OCI-M1 (cell line): ENCODE measurements at regions not wholly inside any gene's neighbourhood (a gene's known extent, or its start where the extent isn't known, plus 50 kb on each side); places are given as distances from the start of the nearest gene placed in this dataset.

Source experiments
- DNase-seq: peaks from one replicate; lab custom pipeline; 2025; lab: John Stamatoyannopoulos, UW

DNA sequence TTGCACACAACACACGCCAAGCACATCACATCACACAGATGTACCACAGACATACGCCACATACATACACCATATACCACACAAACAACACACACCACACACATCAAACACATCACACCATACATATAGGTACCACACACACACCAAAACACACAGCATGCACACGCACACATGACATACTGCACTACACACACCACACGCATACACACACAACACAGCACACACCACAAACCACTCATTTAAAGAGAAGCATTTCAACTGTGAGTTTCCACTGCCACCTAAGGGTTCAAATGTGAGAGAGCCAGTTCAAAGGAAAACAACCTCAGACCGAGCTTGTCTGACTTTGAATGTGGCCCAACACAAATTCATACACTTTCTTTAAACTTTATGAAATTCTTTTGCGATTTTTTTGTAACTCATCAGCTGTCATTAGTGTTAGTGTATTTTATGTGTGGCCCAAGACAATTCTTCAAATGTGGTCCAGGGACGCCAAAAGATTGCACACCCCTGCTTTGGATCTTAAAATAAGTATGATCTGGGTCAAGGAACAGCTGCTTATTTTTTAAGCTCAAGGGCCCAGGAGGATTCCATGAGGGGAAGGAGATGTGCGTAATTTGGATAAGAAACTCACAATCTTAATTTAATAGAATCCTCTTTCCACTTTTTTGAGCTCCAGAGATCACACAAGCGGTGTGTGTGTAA lies 494.6 kb downstream of the GADD45G start:
- DNase-seq = peak; percentile 22

DNA sequence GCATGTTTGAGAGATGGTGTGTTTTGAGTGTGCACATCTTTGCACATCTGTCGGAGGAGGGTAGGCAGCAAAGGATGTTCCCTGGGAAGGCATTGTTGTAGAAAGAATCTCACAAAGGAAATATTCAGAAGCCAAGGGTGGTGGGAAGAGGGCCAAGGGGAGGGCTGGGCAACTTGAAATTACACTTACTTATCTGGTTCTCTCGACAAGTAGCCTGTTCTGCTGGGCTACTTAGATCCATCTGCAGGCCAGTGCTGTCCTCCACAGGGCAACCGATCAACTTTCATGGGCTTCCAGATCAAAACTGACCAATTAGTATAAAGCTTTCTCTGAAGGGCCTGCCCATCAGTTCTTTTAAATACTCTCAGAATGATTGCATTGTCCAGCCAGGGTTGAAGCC lies 495.2 kb downstream of the GADD45G start:
- no peak for DNase-seq

DNA sequence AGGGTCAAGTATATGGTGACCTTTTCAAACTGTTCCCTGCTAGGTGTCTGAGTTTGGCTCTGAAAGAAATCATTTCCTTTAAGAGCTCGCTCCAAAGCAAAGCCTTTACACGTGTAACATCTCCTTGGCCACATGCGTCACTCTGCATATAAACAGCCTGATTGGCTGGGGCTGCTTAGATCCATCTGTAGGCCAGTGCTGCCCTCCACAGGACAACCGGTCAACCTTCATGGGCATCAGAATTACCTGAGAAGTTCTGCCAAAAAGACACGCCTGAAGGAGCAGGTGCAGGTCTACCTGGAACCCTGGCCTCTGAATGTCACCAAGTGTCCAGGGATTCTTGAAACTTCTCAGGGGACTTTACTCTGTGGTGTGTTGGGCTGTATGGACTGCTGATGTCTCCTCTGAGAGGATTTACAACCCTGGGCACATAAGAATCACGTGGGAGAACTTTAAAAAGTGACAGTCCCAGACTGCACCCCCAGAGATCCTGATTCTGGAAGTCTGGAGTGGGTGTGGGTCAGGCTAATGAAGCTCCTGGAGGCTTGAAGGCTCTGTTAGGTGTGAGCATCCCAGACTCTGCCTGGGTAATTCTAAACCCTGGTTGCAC lies 497.6 kb downstream of the GADD45G start:
- DNase-seq = peak; percentile 79

DNA sequence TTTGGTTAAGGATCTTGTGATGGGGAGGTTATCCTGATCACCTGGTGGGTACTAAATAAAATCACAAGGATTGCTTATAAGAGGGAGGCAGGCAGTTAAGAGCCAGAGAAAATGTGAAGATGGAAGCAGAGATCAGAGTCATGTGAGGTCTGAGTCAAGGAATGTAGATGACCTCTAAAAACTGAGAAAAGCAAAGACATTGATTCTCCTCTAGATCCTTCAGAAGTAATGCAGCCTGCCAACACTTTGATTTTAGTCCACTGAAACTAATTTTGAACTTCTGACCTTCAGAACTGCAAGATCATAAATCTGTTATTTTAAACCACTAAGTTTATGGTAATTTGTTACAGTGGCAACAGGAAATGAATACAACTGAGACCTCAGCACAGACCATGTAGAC lies 499.0 kb downstream of the GADD45G start:
- no peak for DNase-seq

DNA sequence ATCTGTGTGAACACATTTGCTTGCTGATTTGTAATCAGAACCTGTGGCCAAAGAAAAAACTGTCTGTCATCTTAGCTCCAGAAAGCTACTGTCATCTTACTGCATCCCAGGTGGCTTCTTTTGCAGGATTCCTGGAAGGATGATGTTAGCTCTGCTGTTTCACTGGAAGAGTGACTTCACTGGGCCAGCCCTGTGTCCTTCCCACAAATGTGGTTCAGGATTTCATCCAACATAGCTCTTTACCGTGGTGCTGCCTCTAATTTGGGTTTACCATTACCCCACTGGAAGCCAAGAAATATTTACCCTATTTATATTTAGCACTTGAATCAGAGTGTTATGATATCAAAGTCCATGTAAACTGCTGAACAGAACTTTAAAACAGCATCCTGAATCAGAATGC lies 501.0 kb downstream of the GADD45G start:
- DNase-seq = no peak

DNA sequence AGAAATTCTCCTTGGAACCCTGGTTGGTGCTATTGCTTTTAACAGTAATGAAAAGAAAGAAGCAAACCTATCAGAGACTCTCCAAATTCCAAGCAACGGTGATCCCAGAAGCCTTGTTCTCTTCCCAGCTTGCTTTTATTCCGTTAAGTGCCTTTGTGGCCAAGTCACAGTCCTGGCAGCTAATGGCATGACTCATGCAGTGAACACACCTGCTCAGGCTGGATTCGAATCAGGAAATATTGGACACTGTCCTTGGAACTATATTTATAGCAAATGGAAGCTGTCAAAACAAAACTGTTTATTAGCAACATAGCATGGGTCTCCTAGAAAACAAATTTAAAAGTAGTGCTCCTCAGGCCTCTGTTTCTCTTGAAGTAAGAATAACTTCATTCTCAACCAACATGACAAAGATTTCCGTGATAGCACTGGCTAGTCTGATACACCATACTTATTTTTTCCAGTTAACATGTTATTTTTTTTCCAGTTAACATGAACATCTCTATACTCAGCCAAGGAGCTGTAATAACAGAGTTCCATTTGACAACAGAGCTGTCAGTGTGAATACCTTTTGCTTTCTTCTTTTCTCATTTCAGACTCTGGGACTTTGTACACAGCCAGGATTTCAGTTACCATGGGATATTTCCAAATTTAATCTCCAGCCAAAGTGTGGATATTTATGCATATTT lies 502.4 kb downstream of the GADD45G start:
- DNase-seq = no peak

DNA sequence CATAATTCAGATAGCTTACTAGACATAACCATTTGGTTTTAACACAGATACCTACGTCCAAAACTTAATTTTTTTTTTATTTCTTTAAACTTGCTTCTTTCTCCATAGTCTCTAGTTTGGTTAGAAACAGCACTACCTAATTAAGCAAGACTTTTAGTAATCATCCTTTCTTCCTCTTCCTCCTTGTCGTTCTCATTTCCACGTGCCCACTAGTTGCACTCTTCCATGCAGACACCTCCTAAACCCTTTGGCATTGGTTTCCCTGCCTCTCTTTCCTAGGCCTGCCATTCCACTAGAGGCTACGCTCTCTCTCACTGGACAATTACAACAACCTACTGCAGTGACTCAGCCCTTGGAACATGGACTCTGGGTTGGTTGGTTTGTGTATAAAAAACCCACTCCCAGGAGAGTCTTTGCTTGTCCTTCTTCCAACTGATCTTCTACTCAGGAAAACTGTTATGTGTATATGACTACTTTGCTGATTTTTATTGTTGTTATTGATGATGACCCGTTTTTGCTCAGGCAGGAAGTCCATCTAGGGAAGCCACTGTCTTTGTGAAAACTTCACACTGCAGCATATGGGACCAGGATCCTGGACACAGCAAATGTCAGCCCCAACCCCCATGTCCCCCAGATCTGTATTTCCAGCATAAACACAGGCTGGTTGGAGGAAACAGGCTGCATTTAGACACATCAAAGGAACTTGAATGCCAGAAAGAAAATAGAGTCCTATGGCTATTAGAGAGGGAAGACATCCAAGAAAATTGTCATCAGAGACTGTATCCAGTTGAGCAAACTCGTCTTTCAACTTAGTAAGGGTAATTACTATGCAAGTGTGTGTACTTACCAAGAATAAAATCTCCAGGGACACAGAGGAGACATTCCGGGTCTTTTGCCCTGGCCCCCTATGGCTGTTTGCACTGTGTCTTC lies 503.2 kb downstream of the GADD45G start:
- no peak for DNase-seq

DNA sequence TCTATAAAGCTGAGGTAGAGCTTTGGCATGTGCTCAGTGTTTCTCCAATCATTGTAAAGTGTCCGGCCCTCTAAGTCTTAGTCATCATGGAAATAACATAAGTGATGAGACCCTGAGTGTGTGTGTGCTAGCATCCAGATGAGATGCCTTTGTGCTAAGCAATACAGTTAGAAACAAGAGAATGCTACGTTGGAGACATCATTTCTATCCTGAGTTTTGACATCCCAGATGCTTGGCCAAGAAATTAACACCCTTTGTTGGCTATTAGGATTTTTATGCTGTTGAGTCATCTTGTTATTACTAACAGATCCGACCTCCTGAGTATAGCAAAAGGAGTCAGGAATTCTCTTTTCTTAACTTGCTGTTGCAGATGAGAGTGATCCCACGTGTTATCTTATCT lies 508.0 kb downstream of the GADD45G start:
- no peak for DNase-seq

DNA sequence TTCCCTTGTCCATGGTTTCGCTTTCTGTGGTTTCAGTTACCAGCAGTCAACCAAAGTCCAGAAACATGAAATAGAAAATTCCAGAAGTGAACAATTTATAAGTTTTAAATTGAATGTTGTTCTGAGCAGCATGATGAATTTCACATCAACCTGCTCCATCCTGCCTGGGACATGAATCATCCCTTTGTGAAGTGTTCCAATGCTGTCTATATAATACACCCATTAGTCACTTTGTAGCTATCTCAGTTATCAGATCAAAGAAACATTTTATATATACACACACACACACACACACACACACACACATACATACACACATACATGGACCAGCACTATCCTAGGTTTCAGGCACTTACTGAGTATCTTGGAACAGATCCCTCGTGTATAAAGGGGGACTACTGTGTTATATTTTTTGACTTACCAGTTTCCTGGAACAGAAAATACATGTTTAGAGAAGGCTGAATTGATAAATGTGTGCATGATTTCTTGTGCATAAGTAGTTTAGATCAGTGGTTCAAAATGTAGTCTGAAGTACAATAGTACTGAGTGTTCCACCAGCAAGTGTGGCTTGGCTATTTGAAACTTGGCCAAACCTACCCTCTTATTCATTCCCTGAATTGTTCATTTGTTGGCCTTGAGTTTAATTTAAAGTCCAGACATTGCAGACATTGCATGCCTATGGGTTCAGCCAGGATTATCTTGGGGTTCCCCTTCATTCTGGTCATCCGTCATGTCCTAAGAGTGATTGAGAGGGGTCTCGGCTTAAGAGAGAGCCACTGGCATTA lies 510.0 kb downstream of the GADD45G start:
- DNase-seq = no peak

DNA sequence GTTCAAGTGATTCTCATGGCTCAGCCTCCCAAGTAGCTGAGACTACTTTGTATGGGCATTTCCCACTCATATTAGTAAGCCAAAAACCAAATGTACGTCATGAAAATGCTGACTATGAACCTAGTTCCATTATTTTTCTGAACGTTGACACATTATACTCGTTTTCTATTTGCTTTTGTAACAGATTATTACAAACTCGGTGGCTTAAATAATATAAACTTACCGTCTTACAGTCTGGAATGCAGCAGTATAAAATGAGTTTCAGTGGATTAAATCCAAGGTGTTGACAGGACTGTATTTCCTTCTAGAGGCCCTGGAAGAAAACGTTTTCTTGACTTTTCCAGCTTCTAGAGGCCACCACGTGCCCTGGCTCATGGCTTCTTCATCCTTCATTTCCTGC lies 517.0 kb downstream of the GADD45G start:
- no peak for DNase-seq

DNA sequence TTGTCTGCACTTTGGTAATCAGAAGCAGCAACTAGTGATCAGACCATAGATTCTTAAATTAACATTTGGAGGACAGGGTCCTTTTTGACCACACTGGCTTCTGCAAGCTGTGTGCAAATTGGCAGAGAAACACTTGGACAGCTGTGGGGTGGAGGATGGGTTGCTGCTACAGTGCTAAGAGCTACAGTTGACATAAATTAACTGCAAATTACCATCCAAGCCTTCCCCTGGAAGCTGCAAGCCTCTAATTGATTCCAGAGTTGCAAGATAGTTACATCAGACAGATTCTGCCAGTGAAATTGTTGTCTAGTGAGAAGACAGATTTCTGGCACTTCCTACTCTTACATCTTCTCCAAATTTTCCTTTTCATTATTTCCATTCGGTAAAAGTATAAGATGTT lies 517.7 kb downstream of the DIRAS2 start:
- peak; percentile 60 for DNase-seq

DNA sequence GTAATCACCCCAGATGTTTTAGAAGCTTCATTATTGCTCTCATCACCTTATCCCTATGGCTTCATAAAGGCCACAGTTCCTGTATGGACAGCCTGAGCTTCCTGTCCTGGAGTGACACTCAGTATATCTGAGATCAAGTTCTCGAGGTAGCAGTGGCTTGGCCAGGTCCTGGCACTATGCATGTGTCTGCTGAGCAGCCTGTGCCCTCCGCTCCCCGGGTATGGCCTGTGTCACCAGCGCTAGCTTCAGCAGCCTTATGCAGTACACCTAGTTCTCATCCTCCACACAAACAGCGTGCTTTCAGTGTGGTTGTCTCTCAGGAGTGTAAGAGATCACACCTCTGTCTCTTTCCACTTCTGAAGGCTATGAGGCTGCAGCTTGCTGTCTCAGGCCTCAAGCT lies 514.7 kb downstream of the DIRAS2 start:
- DNase-seq = no peak

DNA sequence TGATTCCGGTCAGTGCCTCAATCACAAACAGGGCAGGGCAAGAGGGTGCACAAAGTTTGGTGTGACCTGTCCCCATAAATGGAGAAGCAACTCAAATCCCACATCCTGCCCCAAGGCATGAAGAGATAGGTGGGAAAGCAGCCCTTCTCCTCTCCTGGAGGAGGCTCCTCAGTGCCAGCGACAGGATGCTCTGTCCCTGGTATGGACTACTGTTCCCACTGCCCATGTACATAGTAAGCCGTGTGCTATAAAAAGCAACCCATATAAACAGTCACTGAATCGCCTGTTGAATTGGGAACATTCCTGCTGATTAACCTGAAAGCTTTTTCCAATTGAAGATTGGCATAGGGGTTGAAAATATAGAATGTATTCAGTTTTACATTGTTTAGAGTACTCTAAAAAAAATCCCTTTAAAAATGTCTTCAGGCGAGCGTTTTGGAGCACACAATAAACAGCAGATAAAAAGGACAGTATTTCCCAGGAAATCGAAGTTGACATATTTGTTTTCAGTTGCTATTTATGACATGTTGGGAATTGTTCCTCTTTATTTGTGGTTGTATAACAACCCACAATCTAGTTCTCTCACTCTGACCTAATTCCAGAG lies 513.9 kb downstream of the DIRAS2 start:
- no peak for DNase-seq

DNA sequence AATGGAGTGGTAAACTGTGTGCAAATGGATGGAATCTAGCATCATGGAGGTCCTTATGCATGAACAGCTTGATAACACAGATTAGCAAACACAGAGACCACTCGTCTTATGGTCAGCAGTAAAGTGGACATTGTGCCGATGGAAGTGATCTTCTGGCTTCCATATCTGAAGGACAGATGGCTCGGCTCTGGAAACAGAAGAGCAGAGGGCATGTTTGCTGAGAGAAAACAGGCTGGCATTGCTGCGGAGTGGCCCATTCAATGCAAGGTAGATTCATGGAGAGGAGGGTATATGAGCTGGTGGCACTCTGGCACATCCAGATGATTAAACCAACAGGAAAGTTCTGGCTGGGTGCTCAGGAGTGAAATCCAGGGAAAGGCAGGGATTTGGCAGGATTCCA lies 513.2 kb downstream of the DIRAS2 start:
- no peak for DNase-seq

DNA sequence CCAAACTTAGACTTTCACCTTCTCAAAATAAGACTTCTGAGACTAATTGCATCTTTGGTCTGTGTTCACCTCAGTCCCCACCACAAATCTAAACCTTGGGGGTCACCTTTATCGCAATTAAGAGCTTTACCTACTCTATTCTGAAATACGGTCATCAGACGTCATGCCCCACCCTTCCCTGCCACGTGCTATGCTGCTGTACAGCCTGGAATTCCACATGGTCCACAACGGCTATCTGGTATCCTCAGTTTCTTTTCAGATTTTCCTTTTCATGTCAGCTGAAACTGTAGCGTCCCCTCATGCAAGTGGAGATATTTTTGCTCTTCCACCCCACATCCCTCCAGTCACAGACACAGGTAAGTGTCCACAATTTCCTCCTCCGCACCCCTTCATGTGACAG lies 511.1 kb downstream of the DIRAS2 start:
- DNase-seq = no peak

DNA sequence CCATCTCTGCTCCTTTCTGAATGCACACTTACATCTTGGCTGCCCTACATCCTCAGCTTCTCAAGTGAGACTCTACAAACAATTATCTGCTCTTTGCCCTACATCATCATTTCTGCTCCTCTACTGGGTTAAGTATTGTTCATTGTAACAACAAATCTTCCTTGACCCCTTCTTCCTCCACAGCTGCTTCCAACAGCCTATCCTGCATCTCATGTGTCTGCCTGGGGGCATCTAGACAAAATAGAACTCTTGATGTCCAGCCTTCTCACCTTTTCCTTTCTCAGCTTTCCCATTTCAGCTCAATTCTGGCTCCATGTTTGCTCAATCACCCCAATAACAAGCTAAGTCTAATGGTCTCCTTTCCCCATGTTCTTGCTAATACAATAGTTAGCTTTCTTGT lies 509.8 kb downstream of the DIRAS2 start:
- DNase-seq = no peak

DNA sequence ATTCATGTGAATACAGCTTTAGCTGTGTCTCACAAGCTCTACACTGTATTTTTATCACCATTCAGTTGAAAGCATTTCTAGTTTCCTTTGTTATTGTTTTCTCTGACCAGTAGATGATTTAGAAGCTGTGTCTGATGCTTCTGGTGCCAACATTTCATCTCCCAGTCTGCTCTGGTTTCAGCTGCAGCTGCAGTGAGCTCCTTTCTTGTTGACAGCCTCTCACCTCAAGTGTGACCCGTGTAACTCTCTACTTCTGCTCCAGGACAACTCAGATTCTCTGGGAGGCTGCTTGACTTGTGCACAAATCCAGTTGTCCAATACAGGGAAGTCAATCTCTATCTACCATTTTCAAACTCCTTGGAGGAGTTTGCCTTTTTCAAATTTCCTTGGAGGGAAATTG lies 504.8 kb downstream of the DIRAS2 start:
- no peak for DNase-seq

DNA sequence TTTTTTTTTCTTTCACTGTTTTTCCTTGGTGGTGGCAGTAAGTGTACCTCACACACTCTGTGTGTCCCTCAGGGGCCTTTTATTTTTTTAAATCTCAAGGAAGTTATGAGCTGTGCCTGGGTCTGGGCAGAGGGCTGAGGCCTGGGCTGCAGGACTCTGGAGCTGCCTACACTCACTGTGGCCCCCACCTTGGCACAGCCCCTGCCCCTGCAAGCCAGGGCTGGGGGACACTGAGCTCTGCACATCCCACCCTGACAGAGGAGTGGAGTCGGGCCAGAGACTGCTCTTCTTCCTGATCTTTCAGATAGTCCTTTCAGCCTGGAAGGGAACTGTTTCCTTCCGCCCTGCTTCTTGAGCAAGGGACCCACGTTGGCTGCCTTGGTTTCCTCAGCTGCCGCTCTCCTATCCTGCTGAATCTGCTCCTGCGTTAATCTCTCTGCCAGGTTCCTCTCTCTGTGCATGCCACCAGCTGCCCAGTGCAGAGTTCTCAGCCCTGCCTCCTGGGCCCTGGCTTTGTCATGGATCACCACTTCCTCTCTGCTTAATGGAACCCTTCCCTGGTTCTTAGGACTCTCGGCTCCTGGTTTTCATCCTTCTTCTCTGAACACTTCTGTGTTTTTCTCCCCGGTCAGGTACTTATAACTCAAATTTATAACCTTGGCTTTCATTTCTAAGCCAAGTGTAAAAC lies 502.3 kb downstream of the DIRAS2 start:
- no peak for DNase-seq

DNA sequence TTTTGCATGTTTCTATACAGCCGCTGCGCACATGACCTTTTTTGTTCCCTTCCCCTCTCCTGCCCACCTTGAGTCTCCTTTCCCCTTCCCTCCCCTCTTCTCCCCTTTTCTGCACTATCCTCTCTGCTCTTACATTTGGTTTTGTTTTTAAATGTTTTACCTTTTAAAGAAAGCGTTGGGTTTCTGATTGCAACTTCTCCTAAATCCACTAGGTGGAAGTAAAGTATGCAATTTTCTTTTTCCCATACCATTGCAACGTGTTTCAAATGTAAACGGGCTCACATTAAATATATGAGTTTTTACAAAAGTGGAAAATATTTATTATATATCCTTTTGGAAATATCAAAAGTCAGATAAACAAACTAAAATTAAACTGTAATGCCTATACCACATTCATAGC lies 500.9 kb downstream of the DIRAS2 start:
- peak; percentile 64 for DNase-seq

DNA sequence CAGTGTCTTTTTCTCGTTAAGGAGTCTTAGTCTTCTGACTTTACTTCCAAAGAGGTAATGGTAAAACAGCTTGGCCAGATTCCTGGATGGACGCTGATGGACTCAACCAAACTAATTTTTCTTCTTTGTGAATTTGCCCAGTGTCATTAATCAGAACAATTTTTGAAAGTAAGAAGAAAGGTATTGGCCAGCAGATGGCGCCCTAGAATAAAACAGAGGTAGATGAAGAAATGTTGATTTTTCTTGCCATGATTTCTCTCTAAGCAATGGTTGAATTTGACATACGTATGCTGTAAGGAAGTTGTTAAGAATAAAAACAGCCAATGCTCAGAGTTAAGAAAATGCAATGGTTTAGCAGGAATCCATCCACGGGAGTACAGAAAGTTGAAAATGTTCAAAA lies 500.0 kb downstream of the DIRAS2 start:
- DNase-seq = peak; percentile 77

DNA sequence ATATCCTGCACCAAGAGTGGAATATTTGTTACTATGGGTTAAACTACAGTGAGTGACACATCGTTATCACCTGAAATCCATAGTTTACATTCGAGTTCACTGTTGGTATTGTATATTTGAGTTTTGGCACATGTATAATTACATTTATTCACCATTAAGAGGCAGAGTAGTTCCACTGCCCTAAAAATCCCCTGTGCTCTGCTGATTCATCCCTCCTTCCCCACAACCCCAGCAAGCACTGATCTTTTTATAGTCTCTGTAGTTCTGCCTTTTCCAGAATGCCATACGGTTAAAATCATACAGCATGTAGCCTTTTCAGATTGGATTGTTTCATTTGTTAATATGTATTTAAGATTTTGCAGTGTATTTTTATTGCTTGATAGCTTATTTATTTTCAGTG lies 495.2 kb downstream of the DIRAS2 start:
- no peak for DNase-seq
